Neural progenitor cell (in vitro differentiated cells): ENCODE measurements at regions not wholly inside any gene's neighbourhood (a gene's known extent, or its start where the extent isn't known, plus 50 kb on each side); places are given as distances from the start of the nearest gene placed in this dataset.
"Not testable (repeated sequence)": the region's sequence is repeated elsewhere in the genome, so short reads cannot be mapped to it uniquely, and the experiment has no call there.

Experiments used
- DNase-seq: peaks from one replicate; pipeline ENCODE4 v3.0.0-alpha.2; 2016; ENCODE audit warnings: low spot score
- H2AFZ ChIP-seq: fragments of 200-600 bp; sonication (generic); replicated peaks from 2 replicates; pipeline ENCODE4 v1.6.1; 2016; ENCODE audit warnings: antibody characterized with exemption
- H3F3A ChIP-seq: fragments of 200-600 bp; sonication (generic); 2 replicates; pipeline ENCODE4 v1.6.1; 2016; ENCODE audit warnings: antibody characterized with exemption, low read depth
- H3K27ac ChIP-seq: fragments of 200-600 bp; sonication (generic); 2 replicates; pipeline ENCODE4 v1.5.1; 2016; ENCODE audit warnings: mild to moderate bottlenecking
- H3K27me3 ChIP-seq: fragments of 200-600 bp; sonication (generic); 2 replicates; pipeline ENCODE4 v1.6.1; 2016; ENCODE audit warnings: mild to moderate bottlenecking, moderate library complexity
- H3K36me3 ChIP-seq: fragments of 200-600 bp; sonication (generic); 2 replicates; pipeline ENCODE4 v1.5.1; 2016
- H3K4me1 ChIP-seq: fragments of 200-600 bp; sonication (generic); 2 replicates; pipeline ENCODE4 v1.6.1; 2016; ENCODE audit warnings: mixed run types
- H3K4me2 ChIP-seq: fragments of 200-600 bp; sonication (generic); 2 replicates; pipeline ENCODE4 v1.6.1; 2016
- H3K4me3 ChIP-seq: fragments of 200-600 bp; sonication (generic); 2 replicates; pipeline ENCODE4 v1.5.1; 2016
- H3K79me2 ChIP-seq: fragments of 200-600 bp; sonication (generic); 2 replicates; pipeline ENCODE4 v1.6.1; 2016; ENCODE audit warnings: low read depth
- H3K9ac ChIP-seq: fragments of 200-600 bp; sonication (generic); 2 replicates; pipeline ENCODE4 v1.6.1; 2016
- H3K9me3 ChIP-seq: fragments of 200-600 bp; sonication (generic); 2 replicates; pipeline ENCODE4 v1.5.1; 2016; ENCODE audit warnings: low read depth
- H4K20me1 ChIP-seq: fragments of 200-600 bp; sonication (generic); 2 replicates; pipeline ENCODE4 v1.6.1; 2016; ENCODE audit warnings: low read depth
- H3K27ac Mint-ChIP-seq: 3 replicates; pipeline ENCODE4 v1.8.0; 2021; ENCODE audit warnings: mixed read lengths
- H3K27me3 Mint-ChIP-seq: 2 replicates; pipeline ENCODE4 v1.8.0; 2022; ENCODE audit warnings: low read depth, mild to moderate bottlenecking, inconsistent platforms, moderate library complexity, mixed read lengths; ENCODE audit not compliant: insufficient read depth
- H3K36me3 Mint-ChIP-seq: 3 replicates; pipeline ENCODE4 v1.8.0; 2021; ENCODE audit warnings: mixed read lengths
- H3K4me1 Mint-ChIP-seq: 3 replicates; pipeline ENCODE4 v1.8.0; 2021; ENCODE audit warnings: mixed read lengths
- H3K4me3 Mint-ChIP-seq: 3 replicates; pipeline ENCODE4 v1.8.0; 2021; ENCODE audit warnings: mild to moderate bottlenecking, moderate library complexity, mixed read lengths
- H3K9me3 Mint-ChIP-seq: 3 replicates; pipeline ENCODE4 v1.8.0; 2020; ENCODE audit warnings: mixed read lengths
- CTCF ChIP-seq: fragments of 200-600 bp; sonication (generic); IDR thresholded peaks from 2 replicates; pipeline ENCODE4 v1.5.1; 2017; ENCODE audit warnings: antibody characterized with exemption, mild to moderate bottlenecking
- EZH2 ChIP-seq: fragments of 200-600 bp; sonication (generic); IDR thresholded peaks from 2 replicates; pipeline ENCODE4 v1.6.1; 2017; ENCODE audit warnings: antibody characterized with exemption, mild to moderate bottlenecking, moderate library complexity
- EZH2phosphoT487 ChIP-seq: fragments of 200-600 bp; sonication (generic); IDR thresholded peaks from 2 replicates; pipeline ENCODE4 v1.6.1; 2017; ENCODE audit warnings: antibody characterized with exemption

- Mint-ChIP-seq H3K36me3 (no peaks in the 10 kb centered on the region), H3K27ac (no peak overlapping the region), H3K27me3 (peaks cover 10% of the 10 kb centered on the region), H3K4me1 (peaks cover 17% of the 10 kb centered on the region), H3K4me3 (no peak overlapping the region), H3K9me3 (no peaks in the 10 kb centered on the region)
- DNase-seq: no peak
- Histone ChIP-seq H3K36me3 (no peaks in the 10 kb centered on the region), H3K9ac (no peak overlapping the region), H3K4me1 (no peaks in the 10 kb centered on the region), H3K27me3 (no peaks in the 10 kb centered on the region), H2AFZ (no peak overlapping the region), H3K79me2 (no peaks in the 10 kb centered on the region), H3K9me3 (no peaks in the 10 kb centered on the region), H3K4me3 (no peak overlapping the region), H3K4me2 (no peak overlapping the region), H3K27ac (no peak overlapping the region), H3F3A (peaks cover 2% of the 10 kb centered on the region), H4K20me1 (no peaks in the 10 kb centered on the region)
- no peak for TF ChIP-seq CTCF
- no peak for TF ChIP-seq EZH2phosphoT487
- TF ChIP-seq EZH2: no peak
Observed at GRCh38 chr4:7136351-7136750, 56.0 kb upstream of the SORCS2 start.

- no peak for DNase-seq
- Mint-ChIP-seq H3K4me3 (no peak overlapping the region), H3K36me3 (no peaks in the 10 kb centered on the region), H3K27me3 (peaks cover 10% of the 10 kb centered on the region), H3K9me3 (no peaks in the 10 kb centered on the region), H3K4me1 (peaks cover 13% of the 10 kb centered on the region), H3K27ac (no peak overlapping the region)
- Histone ChIP-seq H3K79me2 (no peaks in the 10 kb centered on the region), H3K4me1 (no peaks in the 10 kb centered on the region), H3K27ac (no peak overlapping the region), H3K27me3 (no peaks in the 10 kb centered on the region), H3K9me3 (no peaks in the 10 kb centered on the region), H3K36me3 (no peaks in the 10 kb centered on the region), H3F3A (peaks cover 3% of the 10 kb centered on the region), H3K9ac (no peak overlapping the region), H2AFZ (no peak overlapping the region), H3K4me2 (no peak overlapping the region), H4K20me1 (no peaks in the 10 kb centered on the region), H3K4me3 (no peak overlapping the region)
- TF ChIP-seq EZH2phosphoT487 (no peak), EZH2 (no peak), CTCF (no peak)
Observed at GRCh38 chr4:7135389-7135746, 57.0 kb upstream of the SORCS2 start.

GRCh38 chr4:7134737-7135388, 57.5 kb upstream of the SORCS2 start:
- H3K36me3 Mint-ChIP-seq: no peaks in the 10 kb centered on the region
- no peak overlapping the region for H3K27ac Mint-ChIP-seq

GRCh38 chr4:7133818-7134650, 58.3 kb upstream of the SORCS2 start:
- not testable (repeated sequence) for H3F3A ChIP-seq, H3K27ac Mint-ChIP-seq, H3K4me2 ChIP-seq, H3K27me3 Mint-ChIP-seq, H3K27me3 ChIP-seq, H3K9me3 ChIP-seq, H3K79me2 ChIP-seq, H3K4me1 Mint-ChIP-seq, H3K27ac ChIP-seq, H3K4me1 ChIP-seq, H3K36me3 ChIP-seq, H3K4me3 ChIP-seq, H3K36me3 Mint-ChIP-seq, H4K20me1 ChIP-seq, H2AFZ ChIP-seq, H3K9ac ChIP-seq, DNase-seq, H3K9me3 Mint-ChIP-seq
- H3K4me3 Mint-ChIP-seq: peak overlapping the region; percentile 58

More at GRCh38 chr4:7134737-7135388, 57.5 kb upstream of the SORCS2 start:
- Mint-ChIP-seq H3K4me3 (no peak overlapping the region), H3K27me3 (peaks cover 10% of the 10 kb centered on the region), H3K9me3 (no peaks in the 10 kb centered on the region), H3K4me1 (peaks cover 10% of the 10 kb centered on the region)
- no peak overlapping the region for H3K9ac ChIP-seq
- H3K27ac ChIP-seq: no peak overlapping the region
- no peak overlapping the region for H2AFZ ChIP-seq
- TF ChIP-seq EZH2phosphoT487 (no peak), CTCF (no peak), EZH2 (no peak)
- no peaks in the 10 kb centered on the region for H3K79me2 ChIP-seq
- H4K20me1 ChIP-seq: no peaks in the 10 kb centered on the region
- H3K27me3 ChIP-seq: no peaks in the 10 kb centered on the region
- H3K36me3 ChIP-seq: no peaks in the 10 kb centered on the region
- H3K4me1 ChIP-seq: no peaks in the 10 kb centered on the region
- peaks cover 3% of the 10 kb centered on the region for H3F3A ChIP-seq
- H3K9me3 ChIP-seq: no peaks in the 10 kb centered on the region
- DNase-seq: no peak
- H3K4me2 ChIP-seq: no peak overlapping the region
- H3K4me3 ChIP-seq: no peak overlapping the region
